Prostate gland (tissue), 2 donors: ENCODE measurements at regions not wholly inside any gene's neighbourhood (a gene's known extent, or its start where the extent isn't known, plus 50 kb on each side); places are given as distances from the start of the nearest gene placed in this dataset.

Source experiments
- DNase-seq: peaks from one replicate; pipeline ENCODE4 v3.0.0-alpha.2; 2019; ENCODE audit warnings: low spot score
- H3K27ac ChIP-seq, 2 donors: fragments of 200-600 bp; sonication (generic); 2 replicates each; pipeline ENCODE4 v1.5.1; 2017 to 2019
- H3K27me3 ChIP-seq: fragments of 200-600 bp; sonication (generic); replicated peaks from 2 replicates; pipeline ENCODE4 v1.5.1; 2019; ENCODE audit not compliant: insufficient read depth
- H3K36me3 ChIP-seq, 2 donors: fragments of 200-600 bp; sonication (generic); 1 replicate in 1 of 2; 2 replicates in 1 of 2; pipeline versions ENCODE4 v1.5.1 to v1.8.1; 2017 to 2019
- H3K4me1 ChIP-seq: fragments of 200-600 bp; sonication (generic); replicated peaks from 2 replicates; pipeline ENCODE4 v1.5.1; 2019
- H3K4me3 ChIP-seq, 2 donors: fragments of 200-600 bp; sonication (generic); 2 replicates each; pipeline ENCODE4 v1.5.1; 2017 to 2019
- H3K9me3 ChIP-seq: fragments of 200-600 bp; sonication (generic); 2 replicates; pipeline ENCODE4 v1.5.1; 2017
- CTCF ChIP-seq, 4 experiments: fragments of 200-600 bp in 2 of 4; fragments of 450-650 bp in 2 of 4; sonication (generic) in 2 of 4; IDR thresholded peaks; 1 replicate in 3 of 4; 2 replicates in 1 of 4; pipeline ENCODE4 v1.5.1; 2016 to 2019; ENCODE audit warnings: antibody characterized with exemption in 4 of 4, mild to moderate bottlenecking in 2 of 4, moderate library complexity in 2 of 4
- POLR2A ChIP-seq: fragments of 450-650 bp; IDR thresholded peaks from one replicate; pipeline ENCODE4 v1.6.1; 2016; ENCODE audit warnings: antibody characterized with exemption, mild to moderate bottlenecking
- POLR2AphosphoS5 ChIP-seq: sonication (generic); formaldehyde crosslinking; IDR thresholded peaks from one replicate; pipeline ENCODE4 v1.6.1; 2017; ENCODE audit warnings: antibody characterized with exemption
- WGBS: methylation state at CpG from one replicate; pipeline ENCODE4 v1.1.5; 2018; 5-methylcytosine and 5-hydroxymethylcytosine counted together
- intact Hi-C: fragments of 100-400 bp; cut with DNase I; formaldehyde crosslinking; loops from one replicate; pipeline ENCODE4 v1.14.2; 2022

- no peak for DNase-seq
These were observed 103.7 kb upstream of the HNRNPA3 start for GRCh38 chr2:177108890-177109289.

GRCh38 chr2:177114712-177115111, 97.9 kb upstream of the HNRNPA3 start:
- WGBS = 93% methylated on average over 5 of the region's 5 CpGs
- Histone ChIP-seq H3K4me1 (no peaks in the 10 kb centered on the region), H3K27me3 (no peaks in the 10 kb centered on the region), H3K27ac (no peak overlapping the region), H3K9me3 (no peaks in the 10 kb centered on the region), H3K36me3 (no peaks in the 10 kb centered on the region), H3K4me3 (no peak overlapping the region)
- no peak for DNase-seq
- TF ChIP-seq POLR2AphosphoS5 (no peak), CTCF (IDR thresholded peaks at IDR 0.05) (no peak), POLR2A (no peak)
- intact Hi-C loops = no loop called here

More at GRCh38 chr2:177108890-177109289, 103.7 kb upstream of the HNRNPA3 start:
- no peak overlapping the region for H3K27ac ChIP-seq
- no peaks in the 10 kb centered on the region for H3K36me3 ChIP-seq
- no peaks in the 10 kb centered on the region for H3K9me3 ChIP-seq
- intact Hi-C loops = no loop called here
- no peak overlapping the region for H3K4me3 ChIP-seq
- H3K4me1 ChIP-seq = no peaks in the 10 kb centered on the region
- TF ChIP-seq POLR2A (no peak), POLR2AphosphoS5 (no peak), CTCF (IDR thresholded peaks at IDR 0.05) (no peak)
- H3K27me3 ChIP-seq = no peaks in the 10 kb centered on the region
- 72% methylated on average over 2 of the region's 2 CpGs for WGBS

- H3K4me1 ChIP-seq = no peaks in the 10 kb centered on the region
- intact Hi-C loops = no loop called here
- no peak for DNase-seq
- no peaks in the 10 kb centered on the region for H3K27me3 ChIP-seq
- no peak for TF ChIP-seq CTCF (IDR thresholded peaks at IDR 0.05)
- no peak overlapping the region for H3K4me3 ChIP-seq
- H3K27ac ChIP-seq = no peak overlapping the region
- H3K36me3 ChIP-seq = no peaks in the 10 kb centered on the region
- WGBS = 90% methylated on average over 3 of the region's 3 CpGs
- H3K9me3 ChIP-seq = no peaks in the 10 kb centered on the region
These were observed 94.8 kb upstream of the HNRNPA3 start for GRCh38 chr2:177117755-177118154.

GRCh38 chr2:177118636-177119035, 94.0 kb upstream of the HNRNPA3 start:
- intact Hi-C loops = no loop called here
- H3K4me1 ChIP-seq = no peaks in the 10 kb centered on the region
- no peak overlapping the region for H3K4me3 ChIP-seq
- H3K9me3 ChIP-seq = no peaks in the 10 kb centered on the region
- no peak for DNase-seq
- 59% methylated on average over 2 of the region's 2 CpGs for WGBS
- no peak for TF ChIP-seq POLR2AphosphoS5
- no peak for TF ChIP-seq CTCF (IDR thresholded peaks at IDR 0.05)
- no peak for TF ChIP-seq POLR2A
- H3K27me3 ChIP-seq = no peaks in the 10 kb centered on the region
- no peak overlapping the region for H3K27ac ChIP-seq
- H3K36me3 ChIP-seq = no peaks in the 10 kb centered on the region

- H3K27me3 ChIP-seq = no peaks in the 10 kb centered on the region
- H3K9me3 ChIP-seq = no peaks in the 10 kb centered on the region
- no peaks in the 10 kb centered on the region for H3K36me3 ChIP-seq
- no peak overlapping the region for H3K27ac ChIP-seq
- H3K4me1 ChIP-seq = no peaks in the 10 kb centered on the region
- TF ChIP-seq POLR2A (no peak), POLR2AphosphoS5 (no peak), CTCF (IDR thresholded peaks at IDR 0.05) (no peak)
- DNase-seq = no peak
- 96% methylated on average over 5 of the region's 5 CpGs for WGBS
- intact Hi-C loops = no loop called here
- H3K4me3 ChIP-seq = no peak overlapping the region
These were observed 93.5 kb upstream of the HNRNPA3 start for GRCh38 chr2:177119099-177119498.
